ENCODE measurements at regions not wholly inside any gene's neighbourhood (a gene's known extent, or its start where the extent isn't known, plus 50 kb on each side); places are given as distances from the start of the nearest gene placed in this dataset.

GRCh38 chr2:212914392-212914791 is 237.0 kb downstream of the IKZF2 start:
- TF ChIP-seq CTCF (IDR thresholded peaks at IDR 0.05): no peak
- no peak for TF ChIP-seq POLR2A (IDR thresholded peaks at IDR 0.05)
